ENCODE measurements at regions not wholly inside any gene's neighbourhood (a gene's known extent, or its start where the extent isn't known, plus 50 kb on each side); places are given as distances from the start of the nearest gene placed in this dataset.

- no peak for TF ChIP-seq POLR2A (IDR thresholded peaks at IDR 0.05)
- no peak for TF ChIP-seq CTCF (IDR thresholded peaks at IDR 0.05)
Measured at GRCh38 chr5:114208588-114208987, 153.3 kb upstream of the KCNN2 start.

Measured in tibial nerve (tissue), 3 donors.